ENCODE measurements at regions not wholly inside any gene's neighbourhood (a gene's known extent, or its start where the extent isn't known, plus 50 kb on each side); places are given as distances from the start of the nearest gene placed in this dataset.

- TF ChIP-seq POLR2A (IDR thresholded peaks at IDR 0.05) = no peak
- TF ChIP-seq CTCF (IDR thresholded peaks at IDR 0.05) = no peak
These were observed 230.9 kb upstream of the SESN3 start for GRCh38 chr11:95461858-95462257.
